SU-DHL-6 (cell line): ENCODE measurements at regions not wholly inside any gene's neighbourhood (a gene's known extent, or its start where the extent isn't known, plus 50 kb on each side); places are given as distances from the start of the nearest gene placed in this dataset.

ENCODE experiments used
- H2AFZ ChIP-seq: fragments of 200-600 bp; sonication (generic); 2 replicates; pipeline ENCODE4 v1.6.1; 2014; ENCODE audit warnings: low read depth, mild to moderate bottlenecking, moderate library complexity, mixed read lengths, antibody characterized with exemption, low read length; ENCODE audit not compliant: severe bottlenecking
- H3F3A ChIP-seq: fragments of 200-600 bp; shearing (Covaris generic); 2 replicates; pipeline ENCODE4 v1.6.0; 2016; ENCODE audit warnings: antibody characterized with exemption, mild to moderate bottlenecking; ENCODE audit not compliant: insufficient read depth
- H3K27ac ChIP-seq: fragments of 200-600 bp; sonication (generic); 2 replicates; pipeline ENCODE4 v1.5.1; 2016; ENCODE audit warnings: low read depth, mild to moderate bottlenecking, low read length, moderate library complexity, mixed read lengths
- H3K27me3 ChIP-seq: fragments of 200-600 bp; sonication (generic), shearing (Covaris generic); 2 replicates; pipeline ENCODE4 v1.6.0; 2014; ENCODE audit warnings: mild to moderate bottlenecking, low read length
- H3K36me3 ChIP-seq: fragments of 200-600 bp; sonication (generic); 2 replicates; pipeline ENCODE4 v1.6.1; 2014; ENCODE audit warnings: mild to moderate bottlenecking, low read length, mixed read lengths
- H3K4me2 ChIP-seq: fragments of 300-600, 200-600 bp; shearing (Covaris generic), sonication (generic); 2 replicates; pipeline ENCODE4 v1.6.0; 2014; ENCODE audit warnings: low read length, low read depth, mild to moderate bottlenecking; ENCODE audit not compliant: poor library complexity, severe bottlenecking
- H3K4me3 ChIP-seq: fragments of 200-600 bp; sonication (generic); 2 replicates; pipeline ENCODE4 v1.5.1; 2014; ENCODE audit warnings: antibody characterized with exemption, low read length, mild to moderate bottlenecking, mixed read lengths; ENCODE audit not compliant: insufficient read depth, poor library complexity, severe bottlenecking
- H3K79me2 ChIP-seq: fragments of 200-600 bp; sonication (generic); 2 replicates; pipeline ENCODE4 v1.6.1; 2014; ENCODE audit warnings: mild to moderate bottlenecking, low read length, moderate library complexity; ENCODE audit not compliant: insufficient read depth
- H3K9ac ChIP-seq: fragments of 200-600 bp; sonication (generic); 2 replicates; pipeline ENCODE4 v1.7.0; 2014; ENCODE audit warnings: mild to moderate bottlenecking, low read length
- H3K9me2 ChIP-seq: fragments of 200-600 bp; sonication (generic); replicated peaks from 2 replicates; pipeline ENCODE4 v1.6.1; 2014; ENCODE audit warnings: low read length; ENCODE audit not compliant: insufficient read depth
- H3K9me3 ChIP-seq: fragments of 200-600 bp; sonication (generic); 2 replicates; pipeline ENCODE4 v1.6.1; 2014; ENCODE audit warnings: low read length, mixed read lengths; ENCODE audit not compliant: insufficient read depth
- H4K20me1 ChIP-seq: fragments of 200-600 bp; sonication (generic); 2 replicates; pipeline ENCODE4 v1.6.1; 2014; ENCODE audit warnings: low read depth, mild to moderate bottlenecking, antibody characterized with exemption, low read length, moderate library complexity, mixed read lengths
- EZH2phosphoT487 ChIP-seq: fragments of 200-600 bp; sonication (generic), shearing (Covaris generic); conservative IDR thresholded peaks from 2 replicates; pipeline ENCODE4 v1.6.1; 2018; ENCODE audit warnings: mild to moderate bottlenecking, antibody characterized with exemption, low read length, moderate library complexity, mixed read lengths
- TF ChIP-seq, protein P1 (sequence below): fragments of 200-600 bp; sonication (generic); IDR thresholded peaks from one replicate; pipeline ENCODE4 v1.5.1; 2017; ENCODE audit warnings: antibody characterized with exemption, mild to moderate bottlenecking, low read length, moderate library complexity; ENCODE audit not compliant: insufficient read depth, poor library complexity, severe bottlenecking

- H3K79me2 ChIP-seq = no peaks in the 10 kb centered on the region
- no peak overlapping the region for H2AFZ ChIP-seq
- H3K4me2 ChIP-seq = no peak overlapping the region
- H3K4me3 ChIP-seq = no peak overlapping the region
- H3K27ac ChIP-seq = no peak overlapping the region
- TF ChIP-seq EZH2phosphoT487 = no peak
- TF ChIP-seq, protein P1, sequence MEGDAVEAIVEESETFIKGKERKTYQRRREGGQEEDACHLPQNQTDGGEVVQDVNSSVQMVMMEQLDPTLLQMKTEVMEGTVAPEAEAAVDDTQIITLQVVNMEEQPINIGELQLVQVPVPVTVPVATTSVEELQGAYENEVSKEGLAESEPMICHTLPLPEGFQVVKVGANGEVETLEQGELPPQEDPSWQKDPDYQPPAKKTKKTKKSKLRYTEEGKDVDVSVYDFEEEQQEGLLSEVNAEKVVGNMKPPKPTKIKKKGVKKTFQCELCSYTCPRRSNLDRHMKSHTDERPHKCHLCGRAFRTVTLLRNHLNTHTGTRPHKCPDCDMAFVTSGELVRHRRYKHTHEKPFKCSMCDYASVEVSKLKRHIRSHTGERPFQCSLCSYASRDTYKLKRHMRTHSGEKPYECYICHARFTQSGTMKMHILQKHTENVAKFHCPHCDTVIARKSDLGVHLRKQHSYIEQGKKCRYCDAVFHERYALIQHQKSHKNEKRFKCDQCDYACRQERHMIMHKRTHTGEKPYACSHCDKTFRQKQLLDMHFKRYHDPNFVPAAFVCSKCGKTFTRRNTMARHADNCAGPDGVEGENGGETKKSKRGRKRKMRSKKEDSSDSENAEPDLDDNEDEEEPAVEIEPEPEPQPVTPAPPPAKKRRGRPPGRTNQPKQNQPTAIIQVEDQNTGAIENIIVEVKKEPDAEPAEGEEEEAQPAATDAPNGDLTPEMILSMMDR = no peak
- no peaks in the 10 kb centered on the region for H3K27me3 ChIP-seq
- H3K9ac ChIP-seq = no peak overlapping the region
- no peaks in the 10 kb centered on the region for H3K36me3 ChIP-seq
- no peaks in the 10 kb centered on the region for H3K9me3 ChIP-seq
- no peaks in the 10 kb centered on the region for H3F3A ChIP-seq
- no peaks in the 10 kb centered on the region for H3K9me2 ChIP-seq
- H4K20me1 ChIP-seq = no peaks in the 10 kb centered on the region
Measured at GRCh38 chr7:81014266-81014665, 95.4 kb upstream of the SEMA3C start.

DNA sequence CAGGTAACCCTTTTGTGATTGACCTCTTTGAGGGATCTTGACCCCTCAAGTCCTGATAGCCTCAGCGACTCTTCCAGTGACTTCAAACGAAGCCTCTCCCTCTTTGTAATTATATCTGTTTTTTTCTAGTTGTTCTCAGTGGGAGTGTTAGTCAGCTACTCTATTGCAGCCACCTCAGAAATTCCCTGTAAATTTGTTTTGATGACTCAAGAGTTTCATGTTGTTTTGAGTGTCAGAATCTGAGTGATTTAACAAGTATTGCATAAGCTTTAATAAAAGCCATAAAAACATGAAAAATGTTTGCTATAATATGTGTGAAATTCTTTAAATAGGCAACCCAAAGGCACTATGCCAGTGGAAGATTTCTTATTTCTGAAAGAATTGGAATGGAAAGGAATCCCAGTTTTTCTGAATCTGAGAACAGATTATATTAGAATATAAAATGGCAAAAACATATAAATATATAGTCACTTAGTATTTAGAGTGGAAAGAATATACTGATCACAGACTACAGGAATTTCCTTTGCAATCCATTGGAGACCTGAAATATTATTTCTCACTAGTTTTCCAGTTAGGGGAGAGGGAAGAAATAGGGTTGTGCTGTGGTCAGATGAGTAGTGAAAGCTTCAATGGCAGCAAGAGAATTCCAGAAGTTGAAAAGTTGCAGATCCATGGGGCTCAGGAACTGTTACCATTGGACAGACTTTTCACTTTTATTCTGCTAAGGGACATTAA lies 94.4 kb upstream of the SEMA3C start:
- no peaks in the 10 kb centered on the region for H4K20me1 ChIP-seq
- no peaks in the 10 kb centered on the region for H3K27me3 ChIP-seq
- no peak overlapping the region for H3K27ac ChIP-seq
- TF ChIP-seq EZH2phosphoT487 = no peak
- no peak overlapping the region for H3K9ac ChIP-seq
- H3F3A ChIP-seq = no peaks in the 10 kb centered on the region
- no peaks in the 10 kb centered on the region for H3K9me3 ChIP-seq
- no peak overlapping the region for H3K4me3 ChIP-seq
- no peaks in the 10 kb centered on the region for H3K9me2 ChIP-seq
- H2AFZ ChIP-seq = no peak overlapping the region
- H3K79me2 ChIP-seq = no peaks in the 10 kb centered on the region
- H3K4me2 ChIP-seq = no peak overlapping the region
- H3K36me3 ChIP-seq = no peaks in the 10 kb centered on the region

DNA sequence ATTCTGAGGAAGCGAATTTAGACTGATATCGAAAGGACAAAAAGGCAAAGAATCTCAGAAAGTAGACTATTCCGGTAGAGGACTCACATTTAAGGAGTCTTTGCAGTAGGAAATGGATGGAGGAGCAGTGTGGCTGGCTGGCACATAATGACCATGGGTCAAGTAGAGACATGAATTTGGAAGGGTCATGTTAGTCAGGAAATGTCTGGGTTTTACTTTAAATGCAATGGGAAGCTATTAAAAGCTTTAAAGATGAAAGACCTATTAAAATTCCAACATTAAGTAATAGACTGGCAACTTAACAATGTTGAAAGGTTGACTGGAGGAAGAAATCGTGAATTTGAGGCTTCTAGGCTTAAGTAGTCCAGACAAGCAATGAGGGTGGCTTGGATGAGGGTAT lies 90.0 kb upstream of the SEMA3C start:
- H3K9me3 ChIP-seq = no peaks in the 10 kb centered on the region
- no peaks in the 10 kb centered on the region for H3K27me3 ChIP-seq
- no peak overlapping the region for H3K4me3 ChIP-seq
- TF ChIP-seq, protein P1 = no peak
- TF ChIP-seq EZH2phosphoT487 = no peak
- no peaks in the 10 kb centered on the region for H3K9me2 ChIP-seq
- no peak overlapping the region for H3K4me2 ChIP-seq
- H3K36me3 ChIP-seq = no peaks in the 10 kb centered on the region
- H3K9ac ChIP-seq = no peak overlapping the region
- H4K20me1 ChIP-seq = no peaks in the 10 kb centered on the region
- H3F3A ChIP-seq = no peaks in the 10 kb centered on the region
- no peaks in the 10 kb centered on the region for H3K79me2 ChIP-seq
- no peak overlapping the region for H3K27ac ChIP-seq
- no peak overlapping the region for H2AFZ ChIP-seq

DNA sequence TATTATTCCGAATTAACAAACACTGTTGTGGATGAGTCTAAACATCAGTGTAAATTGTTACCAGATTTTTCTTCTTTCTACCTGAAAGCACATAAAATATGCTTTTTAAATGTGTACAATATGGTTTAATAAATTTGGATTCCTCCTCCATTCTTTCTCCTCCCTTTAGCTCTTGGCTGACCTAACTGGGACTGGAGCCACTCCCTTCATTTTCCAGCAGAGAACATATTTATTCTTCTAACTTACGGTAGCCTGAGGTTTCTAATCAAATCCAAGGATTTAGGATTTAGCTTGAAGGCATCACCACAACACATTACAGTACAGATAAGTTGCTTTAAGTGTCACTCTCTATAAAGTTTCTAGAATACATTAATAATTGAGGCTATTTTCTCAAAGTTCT lies 88.2 kb upstream of the SEMA3C start:
- Histone ChIP-seq H3K9me3 (no peaks in the 10 kb centered on the region), H3K79me2 (no peaks in the 10 kb centered on the region), H3K9me2 (no peaks in the 10 kb centered on the region), H3K36me3 (no peaks in the 10 kb centered on the region), H3K27ac (no peak overlapping the region), H3K4me3 (no peak overlapping the region), H3K9ac (no peak overlapping the region), H3K27me3 (no peaks in the 10 kb centered on the region), H2AFZ (no peak overlapping the region), H3K4me2 (no peak overlapping the region), H4K20me1 (no peaks in the 10 kb centered on the region), H3F3A (no peaks in the 10 kb centered on the region)
- TF ChIP-seq, protein P1 = no peak
- no peak for TF ChIP-seq EZH2phosphoT487
